ENCODE measurements at regions not wholly inside any gene's neighbourhood (a gene's known extent, or its start where the extent isn't known, plus 50 kb on each side); places are given as distances from the start of the nearest gene placed in this dataset.

GRCh38 chr2:120490091-120490798 lies 144.3 kb downstream of the INHBB start:
- POLR2A ChIA-PET = no interaction called here

GRCh38 chr2:120491111-120491625 lies 145.2 kb downstream of the INHBB start:
- ChIA-PET POLR2A (no interaction called here), CTCF (no interaction called here)

More at GRCh38 chr2:120490091-120490798, 144.3 kb downstream of the INHBB start:
- CTCF ChIA-PET = no interaction called here

GRCh38 chr2:120493231-120493630 lies 147.3 kb downstream of the INHBB start:
- CTCF ChIA-PET = no interaction called here
- POLR2A ChIA-PET = no interaction called here

GRCh38 chr2:120494446-120494845 lies 148.5 kb downstream of the INHBB start:
- CTCF ChIA-PET = interaction anchor here (0.6 kb wide), 1 partner anchor 1284 kb away, joined by 4 read pairs; no protein-coding TSS in a partner anchor
- POLR2A ChIA-PET = no interaction called here

GRCh38 chr2:120495586-120495985 lies 149.7 kb downstream of the INHBB start:
- ChIA-PET POLR2A (no interaction called here), CTCF (no interaction called here)

- CTCF ChIA-PET = no interaction called here
- POLR2A ChIA-PET = no interaction called here
Observed at GRCh38 chr2:120496235-120496634, 150.3 kb downstream of the INHBB start.

GRCh38 chr2:120496759-120497158 lies 150.8 kb downstream of the INHBB start:
- CTCF ChIA-PET = no interaction called here
- POLR2A ChIA-PET = no interaction called here

GRCh38 chr2:120497261-120497977 lies 151.5 kb downstream of the INHBB start:
- POLR2A ChIA-PET = no interaction called here
- CTCF ChIA-PET = no interaction called here

- CTCF ChIA-PET = no interaction called here
- POLR2A ChIA-PET = no interaction called here
Observed at GRCh38 chr2:120498121-120498520, 152.2 kb downstream of the INHBB start.

- ChIA-PET CTCF (no interaction called here), POLR2A (no interaction called here)
Observed at GRCh38 chr2:120498576-120499394, 152.8 kb downstream of the INHBB start.

GRCh38 chr2:120499784-120500495 lies 154.0 kb downstream of the INHBB start:
- CTCF ChIA-PET = no interaction called here
- POLR2A ChIA-PET = no interaction called here

- ChIA-PET CTCF (no interaction called here), POLR2A (no interaction called here)
Observed at GRCh38 chr2:120501591-120501990, 155.7 kb downstream of the INHBB start.

GRCh38 chr2:120502357-120502756 lies 156.4 kb downstream of the INHBB start:
- ChIA-PET POLR2A (no interaction called here), CTCF (no interaction called here)

- POLR2A ChIA-PET = no interaction called here
- CTCF ChIA-PET = no interaction called here
Observed at GRCh38 chr2:120502761-120503160, 156.8 kb downstream of the INHBB start.

GRCh38 chr2:120503206-120503792 lies 157.4 kb downstream of the INHBB start:
- ChIA-PET CTCF (no interaction called here), POLR2A (no interaction called here)

GRCh38 chr2:120503793-120504571 lies 158.0 kb downstream of the INHBB start:
- CTCF ChIA-PET = no interaction called here
- POLR2A ChIA-PET = no interaction called here

GRCh38 chr2:120504936-120505705 lies 159.2 kb downstream of the INHBB start:
- CTCF ChIA-PET = no interaction called here
- POLR2A ChIA-PET = no interaction called here

- CTCF ChIA-PET = no interaction called here
- POLR2A ChIA-PET = no interaction called here
Observed at GRCh38 chr2:120508567-120509041, 162.7 kb downstream of the INHBB start.

Measured in activated CD8-positive, alpha-beta memory T cell treated with anti-CD3 and anti-CD28 coated beads for 36 hours (primary cell).